GM21360 (cell line): ENCODE measurements at regions not wholly inside any gene's neighbourhood (a gene's known extent, or its start where the extent isn't known, plus 50 kb on each side); places are given as distances from the start of the nearest gene placed in this dataset.

ENCODE experiments used
- ATAC-seq: cut with Tn5 transposase; IDR thresholded peaks from one replicate; pipeline ENCODE4 v1.9.1; 2021; ENCODE audit warnings: mild to moderate bottlenecking, moderate library complexity; ENCODE audit not compliant: unreplicated experiment

GRCh38 chr4:127151941-127152340 is 480.8 kb upstream of the INTU start:
- ATAC-seq, result no peak

- no peak for ATAC-seq
These were observed 477.6 kb upstream of the INTU start for GRCh38 chr4:127155116-127155515.

GRCh38 chr4:127155555-127155954 is 477.2 kb upstream of the INTU start:
- ATAC-seq, result no peak

GRCh38 chr4:127162741-127163140 is 470.0 kb upstream of the INTU start:
- no peak for ATAC-seq

- ATAC-seq, result no peak
These were observed 466.8 kb upstream of the INTU start for GRCh38 chr4:127165971-127166370.

GRCh38 chr4:127174201-127174600 is 458.6 kb upstream of the INTU start:
- ATAC-seq, result no peak

- ATAC-seq, result no peak
These were observed 458.1 kb upstream of the INTU start for GRCh38 chr4:127174616-127175015.

GRCh38 chr4:127179256-127180087 is 453.3 kb upstream of the INTU start:
- no peak for ATAC-seq

GRCh38 chr4:127181001-127181400 is 451.8 kb upstream of the INTU start:
- no peak for ATAC-seq

- ATAC-seq, result no peak
These were observed 450.1 kb upstream of the INTU start for GRCh38 chr4:127182687-127183086.

GRCh38 chr4:127188847-127189246 is 443.9 kb upstream of the INTU start:
- ATAC-seq, result no peak

GRCh38 chr4:127194281-127194680 is 438.5 kb upstream of the INTU start:
- ATAC-seq, result no peak

GRCh38 chr4:127196655-127197352 is 436.0 kb upstream of the INTU start:
- ATAC-seq, result no peak

GRCh38 chr4:127203562-127204200 is 429.1 kb upstream of the INTU start:
- no peak for ATAC-seq

GRCh38 chr4:127204322-127204721 is 428.4 kb upstream of the INTU start:
- no peak for ATAC-seq

GRCh38 chr4:127209580-127210095 is 423.1 kb upstream of the INTU start:
- ATAC-seq, result no peak

GRCh38 chr4:127210893-127211649 is 421.7 kb upstream of the INTU start:
- ATAC-seq, result no peak

GRCh38 chr4:127211650-127212560 is 420.9 kb upstream of the INTU start:
- no peak for ATAC-seq

- ATAC-seq, result no peak
These were observed 420.1 kb upstream of the INTU start for GRCh38 chr4:127212701-127213100.

GRCh38 chr4:127214016-127214415 is 418.7 kb upstream of the INTU start:
- ATAC-seq, result no peak
